ENCODE measurements at regions not wholly inside any gene's neighbourhood (a gene's known extent, or its start where the extent isn't known, plus 50 kb on each side); places are given as distances from the start of the nearest gene placed in this dataset.

DNA sequence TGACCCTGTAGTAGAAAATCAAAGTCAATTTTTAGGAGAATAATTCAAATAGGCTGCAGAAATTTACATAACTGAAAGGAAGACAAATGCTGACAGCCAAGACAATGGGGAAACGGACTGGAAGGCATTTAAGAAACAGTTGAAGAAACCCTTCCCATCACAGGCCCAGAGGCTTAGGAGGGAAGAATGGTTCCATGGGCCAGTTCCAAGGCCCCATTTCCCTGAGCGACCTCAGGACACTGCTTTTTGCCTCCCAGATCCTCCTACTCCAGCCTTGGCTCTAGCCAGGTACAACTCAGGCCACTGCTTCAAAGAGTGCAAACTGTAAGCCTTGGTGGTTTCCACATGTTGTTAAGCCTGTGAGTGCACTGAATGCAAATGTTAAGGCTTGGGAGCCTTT lies 184.1 kb upstream of the SGCD start:
- TF ChIP-seq, protein P1, sequence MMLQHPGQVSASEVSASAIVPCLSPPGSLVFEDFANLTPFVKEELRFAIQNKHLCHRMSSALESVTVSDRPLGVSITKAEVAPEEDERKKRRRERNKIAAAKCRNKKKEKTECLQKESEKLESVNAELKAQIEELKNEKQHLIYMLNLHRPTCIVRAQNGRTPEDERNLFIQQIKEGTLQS (IDR thresholded peaks at IDR 0.05) = no peak
- TF ChIP-seq, protein P2, sequence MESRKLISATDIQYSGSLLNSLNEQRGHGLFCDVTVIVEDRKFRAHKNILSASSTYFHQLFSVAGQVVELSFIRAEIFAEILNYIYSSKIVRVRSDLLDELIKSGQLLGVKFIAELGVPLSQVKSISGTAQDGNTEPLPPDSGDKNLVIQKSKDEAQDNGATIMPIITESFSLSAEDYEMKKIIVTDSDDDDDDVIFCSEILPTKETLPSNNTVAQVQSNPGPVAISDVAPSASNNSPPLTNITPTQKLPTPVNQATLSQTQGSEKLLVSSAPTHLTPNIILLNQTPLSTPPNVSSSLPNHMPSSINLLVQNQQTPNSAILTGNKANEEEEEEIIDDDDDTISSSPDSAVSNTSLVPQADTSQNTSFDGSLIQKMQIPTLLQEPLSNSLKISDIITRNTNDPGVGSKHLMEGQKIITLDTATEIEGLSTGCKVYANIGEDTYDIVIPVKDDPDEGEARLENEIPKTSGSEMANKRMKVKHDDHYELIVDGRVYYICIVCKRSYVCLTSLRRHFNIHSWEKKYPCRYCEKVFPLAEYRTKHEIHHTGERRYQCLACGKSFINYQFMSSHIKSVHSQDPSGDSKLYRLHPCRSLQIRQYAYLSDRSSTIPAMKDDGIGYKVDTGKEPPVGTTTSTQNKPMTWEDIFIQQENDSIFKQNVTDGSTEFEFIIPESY (IDR thresholded peaks at IDR 0.05) = no peak
- TF ChIP-seq, protein P3, sequence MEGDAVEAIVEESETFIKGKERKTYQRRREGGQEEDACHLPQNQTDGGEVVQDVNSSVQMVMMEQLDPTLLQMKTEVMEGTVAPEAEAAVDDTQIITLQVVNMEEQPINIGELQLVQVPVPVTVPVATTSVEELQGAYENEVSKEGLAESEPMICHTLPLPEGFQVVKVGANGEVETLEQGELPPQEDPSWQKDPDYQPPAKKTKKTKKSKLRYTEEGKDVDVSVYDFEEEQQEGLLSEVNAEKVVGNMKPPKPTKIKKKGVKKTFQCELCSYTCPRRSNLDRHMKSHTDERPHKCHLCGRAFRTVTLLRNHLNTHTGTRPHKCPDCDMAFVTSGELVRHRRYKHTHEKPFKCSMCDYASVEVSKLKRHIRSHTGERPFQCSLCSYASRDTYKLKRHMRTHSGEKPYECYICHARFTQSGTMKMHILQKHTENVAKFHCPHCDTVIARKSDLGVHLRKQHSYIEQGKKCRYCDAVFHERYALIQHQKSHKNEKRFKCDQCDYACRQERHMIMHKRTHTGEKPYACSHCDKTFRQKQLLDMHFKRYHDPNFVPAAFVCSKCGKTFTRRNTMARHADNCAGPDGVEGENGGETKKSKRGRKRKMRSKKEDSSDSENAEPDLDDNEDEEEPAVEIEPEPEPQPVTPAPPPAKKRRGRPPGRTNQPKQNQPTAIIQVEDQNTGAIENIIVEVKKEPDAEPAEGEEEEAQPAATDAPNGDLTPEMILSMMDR (IDR thresholded peaks at IDR 0.05; ENCODE audit: low read depth, low read length, missing input control) = no peak
- TF ChIP-seq RXRA (IDR thresholded peaks at IDR 0.05) (no peak), TAF1 (conservative IDR thresholded peaks at IDR 0.05) (no peak), RAD21 (IDR thresholded peaks at IDR 0.05) (no peak)
- TF ChIP-seq, protein P4, sequence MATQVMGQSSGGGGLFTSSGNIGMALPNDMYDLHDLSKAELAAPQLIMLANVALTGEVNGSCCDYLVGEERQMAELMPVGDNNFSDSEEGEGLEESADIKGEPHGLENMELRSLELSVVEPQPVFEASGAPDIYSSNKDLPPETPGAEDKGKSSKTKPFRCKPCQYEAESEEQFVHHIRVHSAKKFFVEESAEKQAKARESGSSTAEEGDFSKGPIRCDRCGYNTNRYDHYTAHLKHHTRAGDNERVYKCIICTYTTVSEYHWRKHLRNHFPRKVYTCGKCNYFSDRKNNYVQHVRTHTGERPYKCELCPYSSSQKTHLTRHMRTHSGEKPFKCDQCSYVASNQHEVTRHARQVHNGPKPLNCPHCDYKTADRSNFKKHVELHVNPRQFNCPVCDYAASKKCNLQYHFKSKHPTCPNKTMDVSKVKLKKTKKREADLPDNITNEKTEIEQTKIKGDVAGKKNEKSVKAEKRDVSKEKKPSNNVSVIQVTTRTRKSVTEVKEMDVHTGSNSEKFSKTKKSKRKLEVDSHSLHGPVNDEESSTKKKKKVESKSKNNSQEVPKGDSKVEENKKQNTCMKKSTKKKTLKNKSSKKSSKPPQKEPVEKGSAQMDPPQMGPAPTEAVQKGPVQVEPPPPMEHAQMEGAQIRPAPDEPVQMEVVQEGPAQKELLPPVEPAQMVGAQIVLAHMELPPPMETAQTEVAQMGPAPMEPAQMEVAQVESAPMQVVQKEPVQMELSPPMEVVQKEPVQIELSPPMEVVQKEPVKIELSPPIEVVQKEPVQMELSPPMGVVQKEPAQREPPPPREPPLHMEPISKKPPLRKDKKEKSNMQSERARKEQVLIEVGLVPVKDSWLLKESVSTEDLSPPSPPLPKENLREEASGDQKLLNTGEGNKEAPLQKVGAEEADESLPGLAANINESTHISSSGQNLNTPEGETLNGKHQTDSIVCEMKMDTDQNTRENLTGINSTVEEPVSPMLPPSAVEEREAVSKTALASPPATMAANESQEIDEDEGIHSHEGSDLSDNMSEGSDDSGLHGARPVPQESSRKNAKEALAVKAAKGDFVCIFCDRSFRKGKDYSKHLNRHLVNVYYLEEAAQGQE (IDR thresholded peaks at IDR 0.05) = no peak
- H3K4me3 ChIP-seq (ENCODE audit: low read depth in 1 of 3, low read length in 3 of 3) = no peak overlapping the region
- WGBS = 88% methylated on average over 2 of the region's 2 CpGs
- DNase-seq (ENCODE audit: low spot score) = no peak
- no peaks in the 10 kb centered on the region for H3K4me1 ChIP-seq (ENCODE audit: control insufficient read depth in 4 of 4, insufficient read depth in 4 of 4, low read length in 3 of 4)
- no peak overlapping the region for H3K9ac ChIP-seq (ENCODE audit: low read depth in 1 of 2, low read length in 2 of 2)
- H3K27me3 ChIP-seq (ENCODE audit: control insufficient read depth in 4 of 4, insufficient read depth in 4 of 4, low read length in 3 of 4) = no peaks in the 10 kb centered on the region
- H3K9me3 ChIP-seq (ENCODE audit: control insufficient read depth in 4 of 4, low read length in 3 of 4) = peaks cover 0 to 1% (median 0%) of the 10 kb centered on the region in 4 donors
- H3K27ac ChIP-seq (ENCODE audit: low read depth in 1 of 2, low read length in 2 of 2) = no peak overlapping the region
- H3K36me3 ChIP-seq (ENCODE audit: control insufficient read depth in 4 of 4, insufficient read depth in 3 of 4, low read depth in 1 of 4, low read length in 3 of 4) = no peaks in the 10 kb centered on the region

DNA sequence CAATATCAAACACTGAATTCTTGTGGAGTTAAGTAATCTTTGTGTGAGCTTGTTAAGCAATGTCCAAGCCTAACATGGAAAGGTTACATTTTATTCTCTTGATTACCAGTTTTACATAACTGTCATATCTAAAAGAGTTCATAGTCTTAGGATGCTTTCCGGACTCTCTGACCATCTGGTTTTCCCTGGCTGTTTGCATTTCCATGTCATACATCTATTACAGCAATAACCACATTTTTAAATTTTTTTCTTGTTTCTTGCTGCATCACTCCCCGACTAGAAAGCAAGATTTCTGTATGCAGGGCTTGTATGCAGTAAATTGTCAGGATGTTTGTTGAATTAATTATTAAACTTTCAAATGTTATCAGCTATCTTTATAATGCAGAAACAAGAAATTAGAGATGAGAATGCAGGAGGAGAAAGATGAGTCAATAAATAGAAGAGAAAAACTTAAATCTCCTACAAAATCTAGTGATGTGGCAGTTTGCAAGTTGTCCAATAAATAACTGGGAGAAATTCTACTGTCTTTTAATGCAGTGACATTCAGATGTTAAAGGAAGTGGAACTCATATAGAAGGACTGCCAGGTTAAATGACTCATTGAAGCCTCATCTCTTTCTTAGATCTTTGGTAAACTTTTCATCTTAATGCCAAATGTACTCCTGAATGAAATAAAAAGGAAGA lies 179.6 kb upstream of the SGCD start:
- peaks cover 0 to 2% (median 0%) of the 10 kb centered on the region in 4 donors for H3K27me3 ChIP-seq (ENCODE audit: control insufficient read depth in 4 of 4, insufficient read depth in 4 of 4, low read length in 3 of 4)
- H3K36me3 ChIP-seq (ENCODE audit: control insufficient read depth in 4 of 4, insufficient read depth in 3 of 4, low read depth in 1 of 4, low read length in 3 of 4) = no peaks in the 10 kb centered on the region
- TF ChIP-seq TAF1 (conservative IDR thresholded peaks at IDR 0.05) = no peak
- TF ChIP-seq JUND (IDR thresholded peaks at IDR 0.05) = no peak
- TF ChIP-seq YY1 (IDR thresholded peaks at IDR 0.05) = no peak
- peak in 1 of 2 donors; percentile 27 for TF ChIP-seq RXRA (IDR thresholded peaks at IDR 0.05)
- no peak for DNase-seq (ENCODE audit: low spot score)
- H3K9me3 ChIP-seq (ENCODE audit: control insufficient read depth in 4 of 4, low read length in 3 of 4) = peaks cover 0 to 1% (median 0%) of the 10 kb centered on the region in 4 donors
- H3K27ac ChIP-seq (ENCODE audit: low read depth in 1 of 2, low read length in 2 of 2) = no peak overlapping the region
- no peak overlapping the region for H3K9ac ChIP-seq (ENCODE audit: low read depth in 1 of 2, low read length in 2 of 2)
- WGBS = 42% methylated on average over 2 of the region's 2 CpGs
- H3K4me1 ChIP-seq (ENCODE audit: control insufficient read depth in 4 of 4, insufficient read depth in 4 of 4, low read length in 3 of 4) = no peaks in the 10 kb centered on the region
- no peak overlapping the region for H3K4me3 ChIP-seq (ENCODE audit: low read depth in 1 of 3, low read length in 3 of 3)

All from liver (tissue), 8 donors.